Putamen (tissue), 1 donor: ENCODE measurements at regions not wholly inside any gene's neighbourhood (a gene's known extent, or its start where the extent isn't known, plus 50 kb on each side); places are given as distances from the start of the nearest gene placed in this dataset.
"Not testable (repeated sequence)": the region's sequence is repeated elsewhere in the genome, so short reads cannot be mapped to it uniquely, and the experiment has no call there.

Source experiments
- DNase-seq: peaks from one replicate; pipeline ENCODE4 v3.0.0-alpha.2; 2016; ENCODE audit warnings: low spot score

DNA sequence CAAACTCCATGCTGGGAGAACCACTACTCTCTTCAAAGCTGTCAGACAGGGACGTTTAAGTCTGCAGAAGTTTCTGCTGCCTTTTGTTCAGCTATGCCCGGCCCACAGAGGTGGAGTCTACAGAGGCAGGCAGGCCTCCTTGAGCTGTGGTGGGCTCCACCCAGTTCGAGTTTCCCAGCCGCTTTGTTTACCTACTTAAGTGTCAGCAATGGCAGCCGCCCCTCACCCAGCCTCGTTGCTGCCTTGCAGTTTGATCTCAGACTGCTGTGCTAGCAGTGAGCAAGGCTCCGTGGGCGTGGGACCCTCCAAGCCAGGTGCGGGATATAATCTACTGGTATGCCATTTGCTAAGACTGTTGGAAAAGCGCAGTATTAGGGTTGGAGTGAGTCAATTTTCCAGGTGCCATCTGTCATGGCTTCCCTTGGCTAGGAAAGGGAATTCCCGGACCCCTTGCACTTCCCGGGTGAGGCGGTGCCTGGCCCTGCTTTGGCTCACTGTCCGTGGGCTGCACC, 190.7 kb downstream of the TTC6 start:
- not testable (repeated sequence) for DNase-seq

DNA sequence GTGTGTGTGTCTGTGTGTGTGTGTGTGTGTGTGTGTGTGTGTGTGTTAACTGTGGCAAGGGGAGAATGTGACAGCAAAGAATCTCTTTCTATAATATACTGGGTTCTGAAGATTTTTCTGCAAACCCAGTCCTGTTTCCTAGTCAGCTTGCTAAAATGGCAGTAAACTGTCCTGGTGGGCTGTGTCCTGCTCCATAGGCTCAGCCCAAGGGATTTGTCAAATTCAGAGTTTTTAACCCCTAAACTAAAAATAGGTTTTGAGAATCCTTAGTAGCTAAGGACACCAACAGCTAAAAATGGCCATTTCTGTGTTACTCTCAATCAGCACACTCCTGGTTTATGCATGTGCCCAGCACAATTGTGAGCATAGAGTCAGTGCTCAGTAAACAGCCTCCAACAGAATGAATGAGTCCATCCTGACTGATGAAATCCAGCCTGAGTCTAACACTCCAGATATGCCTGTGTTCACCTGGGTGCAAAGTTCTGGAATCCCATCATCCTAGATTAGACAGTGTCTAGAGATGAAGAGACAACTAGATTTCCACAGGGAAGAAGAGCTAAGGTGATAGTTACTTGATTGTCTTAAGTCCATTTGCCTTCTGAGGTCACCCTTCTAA, 192.6 kb downstream of the TTC6 start:
- DNase-seq, result no peak

DNA sequence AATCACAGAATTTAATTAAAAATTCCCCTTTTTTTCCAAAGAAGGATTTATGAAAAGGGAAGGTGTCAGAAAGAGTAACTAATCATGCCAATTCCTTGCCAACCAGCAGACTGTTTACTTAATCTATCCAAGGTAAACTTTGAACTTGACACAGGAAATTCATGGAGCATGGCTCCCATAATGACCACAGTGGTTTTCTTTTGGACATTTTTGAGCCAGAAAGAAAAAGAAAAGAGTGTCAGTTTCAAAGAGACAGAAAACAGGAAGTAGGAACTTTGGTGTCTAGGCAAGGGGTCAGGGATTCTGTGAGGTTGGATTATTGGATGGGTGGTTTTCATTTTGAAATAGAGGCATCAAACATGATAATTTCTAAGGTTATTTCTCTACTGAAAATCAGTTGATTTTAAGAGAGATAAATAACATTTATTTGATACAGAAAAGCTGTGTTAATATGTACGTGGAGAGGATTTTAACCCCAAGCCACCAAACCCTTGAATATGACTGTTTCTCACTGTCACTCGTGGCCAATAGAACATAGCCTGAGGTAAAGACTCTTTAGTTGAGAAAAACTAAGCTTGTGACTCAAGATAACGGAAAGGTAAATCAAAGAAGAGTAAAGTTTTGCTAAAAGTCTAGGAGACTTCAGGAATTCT, 196.1 kb downstream of the TTC6 start:
- DNase-seq, result no peak

- DNase-seq, result no peak
Observed at GRCh38 chr14:37792124-37792523, 196.7 kb downstream of the TTC6 start.

GRCh38 chr14:37796703-37797416, 201.4 kb downstream of the TTC6 start:
- no peak for DNase-seq

GRCh38 chr14:37797675-37798074, 202.2 kb downstream of the TTC6 start:
- no peak for DNase-seq

DNA sequence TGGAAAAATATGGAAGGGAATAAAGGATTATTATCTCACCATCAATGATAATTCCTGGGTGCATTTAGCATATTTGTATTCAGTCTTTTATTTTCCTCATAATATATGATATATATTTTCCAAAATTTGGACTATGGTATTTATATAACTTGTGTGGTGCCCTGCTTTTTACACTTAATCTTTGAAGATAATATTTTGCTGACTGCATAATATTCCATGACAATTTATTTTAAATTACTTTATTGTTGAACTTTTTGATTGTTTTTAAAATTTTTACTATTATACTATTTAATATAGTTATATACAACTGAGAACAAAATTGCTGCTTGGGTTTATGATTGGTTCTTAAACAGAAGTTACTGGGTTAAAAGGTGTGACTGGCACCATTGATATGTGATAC, 212.3 kb downstream of the TTC6 start:
- no peak for DNase-seq

DNA sequence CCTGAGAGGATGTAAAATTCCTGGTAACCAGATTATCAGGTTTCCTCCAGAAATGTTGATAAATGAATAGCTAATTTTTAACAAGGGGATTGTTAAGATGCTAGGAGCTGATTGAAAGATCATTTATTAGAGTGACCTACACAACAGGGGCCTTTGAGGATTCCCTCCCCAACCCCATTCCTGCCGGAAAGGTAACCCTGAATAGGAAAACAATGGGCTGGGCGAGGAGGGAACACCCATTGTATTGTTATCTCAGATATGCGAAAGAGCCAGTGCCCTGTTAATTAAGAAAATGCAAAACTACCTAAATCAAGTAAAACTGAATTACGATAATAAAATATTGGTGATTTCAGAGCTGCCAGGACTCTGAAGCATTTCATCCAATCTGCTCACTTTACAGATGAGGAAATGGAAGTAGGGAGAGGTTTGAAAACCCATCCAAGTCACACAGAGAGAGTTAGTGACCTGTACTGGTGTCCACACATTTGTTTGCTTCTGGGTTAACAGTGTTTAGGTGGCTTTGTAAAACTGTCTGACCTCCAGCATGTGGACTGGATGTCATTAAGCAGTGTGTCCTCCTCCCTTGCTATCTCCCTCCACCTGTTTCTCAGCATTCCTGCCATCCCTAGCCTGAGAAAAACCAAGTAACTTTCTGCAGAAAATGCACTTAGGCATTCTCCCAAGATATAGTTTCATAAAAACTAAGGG, 214.8 kb downstream of the TTC6 start:
- no peak for DNase-seq

- DNase-seq, result no peak
Observed at GRCh38 chr14:37813732-37814131, 218.3 kb downstream of the TTC6 start.

DNA sequence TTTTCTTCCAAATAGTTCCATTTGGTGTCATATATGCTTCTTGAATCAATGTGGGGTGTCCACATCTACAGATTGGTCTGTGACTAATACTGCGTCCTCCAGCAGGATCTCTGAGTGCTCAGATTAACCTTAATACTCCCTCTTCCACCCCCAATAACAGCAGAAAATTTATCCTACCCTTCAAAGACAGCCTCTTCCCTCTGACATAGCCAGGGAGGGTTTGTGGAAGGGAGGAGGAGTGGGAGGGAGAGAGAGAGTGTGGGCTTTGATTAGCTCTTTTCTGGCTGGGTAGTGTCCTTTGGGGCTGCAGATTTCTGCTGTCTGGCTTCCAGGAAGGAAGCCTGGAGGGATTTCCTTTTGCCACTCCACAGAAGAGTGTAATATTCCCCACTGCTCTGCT, 220.7 kb downstream of the TTC6 start:
- no peak for DNase-seq

GRCh38 chr14:37816743-37817295, 221.4 kb downstream of the TTC6 start:
- DNase-seq, result no peak

- no peak for DNase-seq
Observed at GRCh38 chr14:37819155-37820015, 224.0 kb downstream of the TTC6 start.

GRCh38 chr14:37820810-37821209, 225.4 kb downstream of the TTC6 start:
- DNase-seq, result not testable (repeated sequence)

DNA sequence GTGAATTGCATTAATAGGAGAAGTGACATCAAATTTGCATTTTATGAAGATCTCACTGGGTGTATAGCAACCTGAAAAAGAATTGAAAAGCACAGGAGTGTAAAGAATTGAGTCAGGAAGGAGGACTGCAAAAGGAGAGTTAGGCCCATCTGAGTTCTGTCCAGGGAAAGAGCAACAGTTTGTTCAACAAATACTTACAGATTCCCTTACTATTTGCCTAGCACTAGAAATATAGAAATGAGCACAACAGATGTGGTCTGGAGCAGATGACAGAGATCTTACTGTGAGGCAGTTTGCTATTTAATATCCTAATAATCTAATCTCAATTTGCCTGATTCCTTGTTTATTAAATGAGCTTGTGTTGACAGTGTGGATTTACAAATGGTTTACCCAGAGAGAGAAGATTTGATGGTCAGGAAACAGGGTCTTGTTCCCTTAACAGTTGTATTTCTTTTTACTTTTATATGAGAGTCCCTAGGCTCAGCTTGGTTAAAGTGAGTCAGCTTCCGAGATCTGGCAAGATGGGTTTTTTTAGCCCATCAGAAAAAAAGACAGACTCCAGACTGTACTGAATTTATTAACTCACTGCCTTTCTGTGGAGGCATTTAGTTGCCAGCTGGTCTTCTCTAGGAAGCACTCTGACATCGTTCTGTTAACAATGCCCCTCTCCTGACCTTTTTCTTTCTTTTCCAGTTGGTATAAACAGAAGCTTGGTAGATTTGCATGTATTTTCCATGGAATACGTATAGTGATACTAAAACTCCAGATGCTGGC, 229.7 kb downstream of the TTC6 start:
- no peak for DNase-seq

- DNase-seq, result no peak
Observed at GRCh38 chr14:37826869-37827268, 231.4 kb downstream of the TTC6 start.

DNA sequence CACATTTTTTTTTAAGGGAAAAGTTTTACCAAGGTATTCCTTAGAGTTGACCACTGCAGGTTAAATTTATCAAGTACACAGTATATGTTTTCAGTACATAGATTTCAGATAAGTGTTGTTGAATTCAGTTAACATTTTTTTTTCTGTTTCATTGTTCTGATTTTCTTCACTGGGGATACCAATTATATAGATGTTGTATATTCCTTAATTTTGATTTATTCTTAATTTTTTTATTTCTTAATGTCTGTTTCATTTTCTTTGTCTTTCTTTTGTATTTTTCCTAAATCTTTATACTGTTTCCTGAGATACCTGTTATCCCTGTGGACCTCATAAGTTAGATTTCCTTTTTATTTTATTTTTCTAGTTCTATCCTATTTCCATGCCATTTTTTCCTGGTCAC, 234.8 kb downstream of the TTC6 start:
- DNase-seq, result no peak

- no peak for DNase-seq
Observed at GRCh38 chr14:37834275-37834674, 238.8 kb downstream of the TTC6 start.

DNA sequence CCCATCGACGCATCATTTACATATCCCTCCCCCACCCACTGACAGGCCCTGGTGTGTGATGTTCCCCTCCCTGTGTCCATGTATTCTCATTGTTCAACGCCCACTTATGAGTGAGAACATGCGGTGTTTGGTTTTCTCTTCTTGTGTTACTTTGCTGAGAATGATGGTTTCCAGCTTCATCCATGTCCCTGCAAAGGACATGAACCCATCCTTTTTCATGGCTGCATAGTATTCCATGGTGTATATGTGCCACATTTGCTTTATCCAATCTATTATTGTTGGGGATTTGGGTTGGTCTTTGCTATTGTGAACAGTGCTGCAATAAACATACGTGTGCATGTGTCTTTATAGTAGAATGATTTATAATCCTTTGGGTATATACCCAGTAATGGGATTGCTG, 243.3 kb downstream of the TTC6 start:
- not testable (repeated sequence) for DNase-seq

- DNase-seq, result not testable (repeated sequence)
Observed at GRCh38 chr14:37841039-37841438, 245.6 kb downstream of the TTC6 start.

- no peak for DNase-seq
Observed at GRCh38 chr14:37842106-37842505, 246.7 kb downstream of the TTC6 start.
